HG03097 (cell line): ENCODE measurements at regions not wholly inside any gene's neighbourhood (a gene's known extent, or its start where the extent isn't known, plus 50 kb on each side); places are given as distances from the start of the nearest gene placed in this dataset.

Source experiments
- ATAC-seq: cut with Tn5 transposase; IDR thresholded peaks from one replicate; pipeline ENCODE4 v1.9.1; 2021; ENCODE audit not compliant: unreplicated experiment, low FRiP score

- no peak for ATAC-seq
Observed at GRCh38 chr18:53937037-53937436, 287.4 kb downstream of the MBD2 start.

- ATAC-seq, result no peak
Observed at GRCh38 chr18:53935803-53936202, 288.7 kb downstream of the MBD2 start.

GRCh38 chr18:53935399-53935798 is 289.1 kb downstream of the MBD2 start:
- no peak for ATAC-seq

GRCh38 chr18:53920312-53921075 is 304.0 kb downstream of the MBD2 start:
- ATAC-seq, result no peak

- ATAC-seq, result no peak
Observed at GRCh38 chr18:53918091-53918490, 306.4 kb downstream of the MBD2 start.

- ATAC-seq, result no peak
Observed at GRCh38 chr18:53911200-53911599, 313.3 kb downstream of the MBD2 start.

- no peak for ATAC-seq
Observed at GRCh38 chr18:53909668-53910067, 314.8 kb downstream of the MBD2 start.

- ATAC-seq, result no peak
Observed at GRCh38 chr18:53907921-53908320, 316.5 kb downstream of the MBD2 start.

- ATAC-seq, result no peak
Observed at GRCh38 chr18:53906681-53907080, 317.8 kb downstream of the MBD2 start.

GRCh38 chr18:53894675-53895442 is 329.6 kb downstream of the MBD2 start:
- ATAC-seq, result no peak

GRCh38 chr18:53887447-53887846 is 337.0 kb downstream of the MBD2 start:
- no peak for ATAC-seq

GRCh38 chr18:53886058-53886457 is 338.4 kb downstream of the MBD2 start:
- ATAC-seq, result no peak

- no peak for ATAC-seq
Observed at GRCh38 chr18:53883771-53884170, 340.7 kb downstream of the MBD2 start.

- ATAC-seq, result no peak
Observed at GRCh38 chr18:53874103-53874502, 350.4 kb downstream of the MBD2 start.

GRCh38 chr18:53864770-53865169 is 359.7 kb downstream of the MBD2 start:
- no peak for ATAC-seq

GRCh38 chr18:53862921-53863320 is 361.5 kb downstream of the MBD2 start:
- no peak for ATAC-seq

- ATAC-seq, result no peak
Observed at GRCh38 chr18:53861185-53861584, 363.3 kb downstream of the MBD2 start.

- ATAC-seq, result no peak
Observed at GRCh38 chr18:53859764-53860163, 364.7 kb downstream of the MBD2 start.

- ATAC-seq, result no peak
Observed at GRCh38 chr18:53850902-53851301, 373.6 kb downstream of the MBD2 start.

- no peak for ATAC-seq
Observed at GRCh38 chr18:53843763-53844162, 380.7 kb downstream of the MBD2 start.

GRCh38 chr18:53843113-53843760 is 381.2 kb downstream of the MBD2 start:
- ATAC-seq, result no peak

- no peak for ATAC-seq
Observed at GRCh38 chr18:53838746-53839145, 385.7 kb downstream of the MBD2 start.
